Activated CD8-positive, alpha-beta T cell treated with anti-CD3 and anti-CD28 coated beads for 36 hours (primary cell): ENCODE measurements at regions not wholly inside any gene's neighbourhood (a gene's known extent, or its start where the extent isn't known, plus 50 kb on each side); places are given as distances from the start of the nearest gene placed in this dataset.

Experiments used
- ATAC-seq: fragments of 200-7000 bp; cut with Tn5 transposase; one replicate; pipeline ENCODE4 v1.10.0; 2021; ENCODE audit warnings: mild to moderate bottlenecking, moderate library complexity
- CTCF ChIA-PET: fragments of 350-600 bp; sonication (Branson Sonifier 250); formaldehyde crosslinking; loops from one replicate; lab custom pipeline; 2021; ENCODE audit warnings: antibody characterized with exemption; lab: Charles Lee
- POLR2A ChIA-PET: fragments of 350-600 bp; sonication (Branson Sonifier 250); formaldehyde crosslinking; loops from one replicate; lab custom pipeline; 2021; ENCODE audit warnings: antibody characterized with exemption; lab: Charles Lee
- DNase-seq: peaks from one replicate; pipeline ENCODE4 v3.0.0-alpha.2; 2020
- H3K27ac Mint-ChIP-seq: one replicate; pipeline ENCODE4 v1.8.0; 2021; ENCODE audit warnings: mild to moderate bottlenecking, mixed read lengths
- H3K27me3 Mint-ChIP-seq: one replicate; pipeline ENCODE4 v1.8.0; 2021; ENCODE audit warnings: mixed read lengths
- H3K36me3 Mint-ChIP-seq: one replicate; pipeline ENCODE4 v1.8.0; 2021; ENCODE audit warnings: low read depth, mixed read lengths
- H3K4me1 Mint-ChIP-seq: one replicate; pipeline ENCODE4 v1.8.0; 2021; ENCODE audit warnings: low read depth, mixed read lengths
- H3K4me3 Mint-ChIP-seq: one replicate; pipeline ENCODE4 v1.8.0; 2021; ENCODE audit warnings: mild to moderate bottlenecking, moderate library complexity, mixed read lengths
- H3K9me3 Mint-ChIP-seq: one replicate; pipeline ENCODE4 v1.8.0; 2021; ENCODE audit warnings: mixed read lengths
- intact Hi-C: fragments of 100-400 bp; cut with micrococcal nuclease; formaldehyde crosslinking; loops from one replicate; pipeline ENCODE4 v1.10.0; 2022
- TF ChIP-seq, protein P1 (sequence below): fragments of 200-600 bp; IDR thresholded peaks from one replicate; pipeline ENCODE4 v1.8.0; 2022; ENCODE audit warnings: antibody characterized with exemption, mild to moderate bottlenecking

DNA sequence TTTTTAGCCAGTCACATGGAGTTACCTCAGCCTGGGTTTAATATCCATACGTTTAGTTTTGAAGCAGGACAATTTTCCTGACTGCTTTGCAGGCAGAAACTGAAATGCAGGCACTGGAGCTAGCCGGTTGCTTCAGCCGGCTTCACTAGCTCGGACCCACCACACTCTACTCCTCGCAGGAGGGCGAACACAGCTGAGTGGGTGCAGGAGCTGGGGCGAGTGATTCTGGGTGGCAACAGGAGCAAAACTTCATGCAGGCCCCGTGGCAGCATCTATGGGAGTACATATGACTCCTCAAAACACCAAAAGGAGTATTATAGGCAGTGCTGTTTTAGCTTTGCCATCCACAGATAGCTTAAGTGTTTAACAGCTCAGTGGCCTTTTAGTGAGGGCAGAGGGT, 1211.8 kb upstream of the NUDT12 start:
- Mint-ChIP-seq H3K27me3 (no peaks in the 10 kb centered on the region), H3K36me3 (no peaks in the 10 kb centered on the region), H3K9me3 (peaks cover 1% of the 10 kb centered on the region), H3K27ac (no peak overlapping the region), H3K4me3 (no peak overlapping the region), H3K4me1 (no peaks in the 10 kb centered on the region)
- no peak for ATAC-seq
- CTCF ChIA-PET, result no interaction called here
- POLR2A ChIA-PET, result no interaction called here
- intact Hi-C loops, result no loop called here
- TF ChIP-seq, protein P1, sequence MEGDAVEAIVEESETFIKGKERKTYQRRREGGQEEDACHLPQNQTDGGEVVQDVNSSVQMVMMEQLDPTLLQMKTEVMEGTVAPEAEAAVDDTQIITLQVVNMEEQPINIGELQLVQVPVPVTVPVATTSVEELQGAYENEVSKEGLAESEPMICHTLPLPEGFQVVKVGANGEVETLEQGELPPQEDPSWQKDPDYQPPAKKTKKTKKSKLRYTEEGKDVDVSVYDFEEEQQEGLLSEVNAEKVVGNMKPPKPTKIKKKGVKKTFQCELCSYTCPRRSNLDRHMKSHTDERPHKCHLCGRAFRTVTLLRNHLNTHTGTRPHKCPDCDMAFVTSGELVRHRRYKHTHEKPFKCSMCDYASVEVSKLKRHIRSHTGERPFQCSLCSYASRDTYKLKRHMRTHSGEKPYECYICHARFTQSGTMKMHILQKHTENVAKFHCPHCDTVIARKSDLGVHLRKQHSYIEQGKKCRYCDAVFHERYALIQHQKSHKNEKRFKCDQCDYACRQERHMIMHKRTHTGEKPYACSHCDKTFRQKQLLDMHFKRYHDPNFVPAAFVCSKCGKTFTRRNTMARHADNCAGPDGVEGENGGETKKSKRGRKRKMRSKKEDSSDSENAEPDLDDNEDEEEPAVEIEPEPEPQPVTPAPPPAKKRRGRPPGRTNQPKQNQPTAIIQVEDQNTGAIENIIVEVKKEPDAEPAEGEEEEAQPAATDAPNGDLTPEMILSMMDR, result no peak
- DNase-seq, result no peak

DNA sequence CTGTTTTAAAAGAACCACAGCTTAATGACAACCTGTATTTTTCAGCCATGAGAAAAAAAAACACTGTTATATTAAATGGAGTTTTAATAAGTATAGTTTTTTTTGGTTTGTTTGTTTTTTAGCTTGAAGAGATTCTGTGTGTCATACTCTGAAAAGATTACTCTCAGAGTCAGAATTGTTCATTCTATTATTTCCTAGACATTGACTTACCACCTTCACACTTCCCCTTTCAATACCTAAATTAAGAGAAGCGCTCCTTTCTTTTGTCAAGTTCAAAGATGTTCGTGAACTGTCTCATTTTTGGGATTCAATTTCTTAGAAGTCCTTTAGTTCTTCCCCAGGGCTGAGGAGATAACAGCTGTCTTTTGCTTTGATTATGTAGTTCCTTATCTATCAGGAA, 1201.6 kb upstream of the NUDT12 start:
- ChIA-PET CTCF (no interaction called here), POLR2A (no interaction called here)
- TF ChIP-seq, protein P1, result no peak
- H3K36me3 Mint-ChIP-seq, result no peaks in the 10 kb centered on the region
- ATAC-seq, result no peak
- peaks cover 8% of the 10 kb centered on the region for H3K9me3 Mint-ChIP-seq
- intact Hi-C loops, result no loop called here
- no peak overlapping the region for H3K27ac Mint-ChIP-seq
- no peak overlapping the region for H3K4me3 Mint-ChIP-seq
- H3K4me1 Mint-ChIP-seq, result no peaks in the 10 kb centered on the region
- no peak for DNase-seq
- H3K27me3 Mint-ChIP-seq, result no peaks in the 10 kb centered on the region

DNA sequence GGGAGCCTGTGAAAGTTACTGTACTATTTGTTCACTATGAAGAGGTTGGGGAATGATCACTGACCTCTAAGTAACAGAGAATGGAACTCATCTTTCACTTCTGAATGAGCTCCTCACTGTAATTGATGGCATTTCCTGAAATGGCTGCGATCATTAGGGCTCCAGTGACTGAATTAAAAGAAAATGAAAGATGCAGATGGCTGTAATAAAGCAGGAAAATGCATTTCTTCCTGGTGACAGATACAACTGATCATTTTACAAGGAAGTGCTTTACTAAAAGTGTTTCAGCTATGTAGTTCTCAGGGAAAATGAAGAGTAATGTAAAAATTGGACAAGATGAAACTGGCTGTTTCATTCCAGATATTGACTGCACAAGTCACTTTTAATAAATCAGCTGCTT, 1200.6 kb upstream of the NUDT12 start:
- H3K4me3 Mint-ChIP-seq, result no peak overlapping the region
- no peaks in the 10 kb centered on the region for H3K27me3 Mint-ChIP-seq
- ATAC-seq (no peak), DNase-seq (no peak)
- H3K4me1 Mint-ChIP-seq, result no peaks in the 10 kb centered on the region
- TF ChIP-seq, protein P1, result no peak
- intact Hi-C loops, result no loop called here
- ChIA-PET POLR2A (no interaction called here), CTCF (no interaction called here)
- no peak overlapping the region for H3K27ac Mint-ChIP-seq
- H3K36me3 Mint-ChIP-seq, result no peaks in the 10 kb centered on the region
- peaks cover 9% of the 10 kb centered on the region for H3K9me3 Mint-ChIP-seq

DNA sequence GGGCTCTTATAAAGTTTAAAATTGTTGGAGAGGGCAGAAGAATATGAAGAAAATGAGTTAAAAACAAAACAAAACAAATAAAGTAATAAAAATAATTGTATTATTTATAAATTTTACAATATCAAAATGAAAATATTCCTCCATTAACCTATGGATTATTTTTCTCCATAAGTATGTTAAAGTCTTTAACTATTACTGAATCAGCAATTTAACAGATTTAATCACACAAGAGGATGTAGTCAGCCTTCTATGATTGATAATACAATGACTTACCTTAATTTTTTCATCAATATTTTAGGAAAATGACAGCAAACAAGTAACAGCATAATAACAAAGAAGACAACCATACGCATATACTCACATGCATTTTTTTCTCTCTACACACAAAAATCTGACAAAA, 1195.3 kb upstream of the NUDT12 start:
- Mint-ChIP-seq H3K4me3 (no peak overlapping the region), H3K27ac (no peak overlapping the region), H3K27me3 (no peaks in the 10 kb centered on the region), H3K9me3 (peaks cover 12% of the 10 kb centered on the region), H3K36me3 (no peaks in the 10 kb centered on the region), H3K4me1 (no peaks in the 10 kb centered on the region)
- intact Hi-C loops, result no loop called here
- TF ChIP-seq, protein P1, result no peak
- ATAC-seq (no peak), DNase-seq (no peak)
- POLR2A ChIA-PET, result no interaction called here
- CTCF ChIA-PET, result no interaction called here

DNA sequence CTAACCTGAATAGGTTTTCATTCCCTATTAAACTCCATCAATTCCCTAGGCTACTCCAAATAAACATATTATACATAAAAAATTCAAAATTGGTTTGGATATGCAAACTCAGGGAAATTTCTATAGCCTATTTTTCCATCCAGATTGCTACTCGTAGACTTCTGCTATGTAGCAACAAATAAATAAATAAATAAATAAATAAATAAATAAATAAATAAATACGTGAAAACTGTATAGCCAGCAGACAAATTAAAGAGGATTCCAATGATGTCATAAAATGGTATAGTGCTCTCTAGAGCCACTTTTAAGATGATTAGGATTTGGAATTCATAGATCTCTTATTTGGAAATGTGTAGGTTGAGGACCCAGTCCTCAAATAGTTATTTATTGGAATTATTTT, 1193.2 kb upstream of the NUDT12 start:
- Mint-ChIP-seq H3K4me3 (no peak overlapping the region), H3K9me3 (peaks cover 15% of the 10 kb centered on the region), H3K27ac (no peak overlapping the region), H3K36me3 (no peaks in the 10 kb centered on the region), H3K27me3 (no peaks in the 10 kb centered on the region), H3K4me1 (no peaks in the 10 kb centered on the region)
- DNase-seq (no peak), ATAC-seq (no peak)
- TF ChIP-seq, protein P1, result no peak
- ChIA-PET CTCF (no interaction called here), POLR2A (no interaction called here)
- intact Hi-C loops, result no loop called here
